CD14-positive monocyte (primary cell): ENCODE measurements at regions not wholly inside any gene's neighbourhood (a gene's known extent, or its start where the extent isn't known, plus 50 kb on each side); places are given as distances from the start of the nearest gene placed in this dataset.

Experiments
- DNase-seq, 3 donors: peaks; one replicate each; pipeline ENCODE4 v3.0.0-alpha.2; 2011 to 2022
- H2AFZ ChIP-seq: 2 replicates; pipeline ENCODE4 v1.6.0; 2012; ENCODE audit warnings: mild to moderate bottlenecking, low read depth, low read length, inconsistent platforms; ENCODE audit not compliant: insufficient read depth, poor library complexity, severe bottlenecking
- H3K27ac ChIP-seq, 2 donors: 1 replicate in 1 of 2; 2 replicates in 1 of 2; pipeline ENCODE4 v1.5.1; 2012 to 2013; ENCODE audit warnings: low read length in 2 of 2, control low read depth in 1 of 2, inconsistent platforms in 1 of 2, low read depth in 1 of 2, mild to moderate bottlenecking in 1 of 2
- H3K27me3 ChIP-seq, 2 donors: one replicate each; pipeline versions ENCODE4 v1.6.0 to v1.6.1; 2011 to 2013; ENCODE audit warnings: low read length in 2 of 2; ENCODE audit not compliant: control insufficient read depth in 2 of 2, insufficient read depth in 2 of 2
- H3K36me3 ChIP-seq, 2 donors: replicated peaks in 1 of 2; 1 replicate in 1 of 2; 2 replicates in 1 of 2; pipeline versions ENCODE4 v1.5.1 to v1.6.1; 2012 to 2013; ENCODE audit warnings: low read length in 2 of 2, control low read depth in 1 of 2, inconsistent platforms in 1 of 2, mild to moderate bottlenecking in 1 of 2; ENCODE audit not compliant: insufficient read depth in 2 of 2, control insufficient read depth in 1 of 2
- H3K4me1 ChIP-seq, 2 donors: 1 replicate in 1 of 2; 2 replicates in 1 of 2; pipeline versions ENCODE4 v1.5.1 to v1.6.1; 2012 to 2013; ENCODE audit warnings: low read length in 2 of 2, control low read depth in 1 of 2, inconsistent platforms in 1 of 2, mild to moderate bottlenecking in 1 of 2, moderate library complexity in 1 of 2; ENCODE audit not compliant: insufficient read depth in 2 of 2, control insufficient read depth in 1 of 2
- H3K4me2 ChIP-seq: replicated peaks from 2 replicates; pipeline ENCODE3; 2012; ENCODE audit warnings: low read length, moderate library complexity, mild to moderate bottlenecking; ENCODE audit not compliant: poor library complexity, severe bottlenecking; ENCODE audit errors: extremely low read depth
- H3K4me3 ChIP-seq, 3 experiments: fragments of 200-600 bp in 1 of 3; sonication (generic) in 1 of 3; replicated peaks in 1 of 3; 1 replicate in 2 of 3; 2 replicates in 1 of 3; pipeline ENCODE4 v1.5.1; 2011 to 2013; ENCODE audit warnings: low read length in 3 of 3, mild to moderate bottlenecking in 3 of 3, control low read depth in 2 of 3, low read depth in 2 of 3, inconsistent platforms in 1 of 3, moderate library complexity in 1 of 3
- H3K79me2 ChIP-seq: 2 replicates; pipeline ENCODE4 v1.6.0; 2012; ENCODE audit warnings: mild to moderate bottlenecking, control low read depth, inconsistent platforms, low read length, moderate library complexity; ENCODE audit not compliant: insufficient read depth
- H3K9ac ChIP-seq: 2 replicates; pipeline ENCODE4 v1.6.0; 2017; ENCODE audit warnings: low read length, mild to moderate bottlenecking; ENCODE audit not compliant: insufficient read depth, poor library complexity, severe bottlenecking
- H3K9me3 ChIP-seq, 2 donors: replicated peaks in 1 of 2; 1 replicate in 1 of 2; 2 replicates in 1 of 2; pipeline versions ENCODE4 v1.5.1 to v1.6.1; 2012 to 2013; ENCODE audit warnings: low read length in 2 of 2, control low read depth in 1 of 2; ENCODE audit not compliant: control insufficient read depth in 1 of 2, insufficient read depth in 1 of 2
- H4K20me1 ChIP-seq: 2 replicates; pipeline ENCODE4 v1.6.0; 2012; ENCODE audit warnings: mild to moderate bottlenecking, low read length, control low read depth, moderate library complexity; ENCODE audit not compliant: insufficient read depth
- H3K27ac Mint-ChIP-seq, 7 donors: one replicate each; pipeline ENCODE4 v1.8.0; 2020; ENCODE audit warnings: mild to moderate bottlenecking in 7 of 7, mixed read lengths in 7 of 7, moderate library complexity in 6 of 7, inconsistent platforms in 2 of 7
- H3K27me3 Mint-ChIP-seq, 3 donors: one replicate each; pipeline ENCODE4 v1.8.0; 2021 to 2022; ENCODE audit warnings: low read depth in 3 of 3, mild to moderate bottlenecking in 3 of 3, mixed read lengths in 3 of 3, moderate library complexity in 3 of 3, inconsistent platforms in 1 of 3
- H3K36me3 Mint-ChIP-seq, 2 donors: one replicate each; pipeline ENCODE4 v1.8.0; 2020; ENCODE audit warnings: mixed read lengths in 2 of 2, inconsistent platforms in 1 of 2, mild to moderate bottlenecking in 1 of 2
- H3K4me1 Mint-ChIP-seq: one replicate; pipeline ENCODE4 v1.8.0; 2020; ENCODE audit warnings: mild to moderate bottlenecking, mixed read lengths
- H3K4me3 Mint-ChIP-seq, 2 donors: one replicate each; pipeline ENCODE4 v1.8.0; 2020; ENCODE audit warnings: mild to moderate bottlenecking in 2 of 2, mixed read lengths in 2 of 2, moderate library complexity in 1 of 2
- H3K9me3 Mint-ChIP-seq, 7 donors: one replicate each; pipeline ENCODE4 v1.8.0; 2020 to 2022; ENCODE audit warnings: mixed read lengths in 7 of 7, mild to moderate bottlenecking in 6 of 7, moderate library complexity in 6 of 7, inconsistent platforms in 2 of 7
- WGBS: methylation state at CpG from one replicate; pipeline ENCODE4 v1.1.5; 2013; ENCODE audit warnings: missing lambda C conversion rate; ENCODE audit not compliant: insufficient coverage; 5-methylcytosine and 5-hydroxymethylcytosine counted together
- intact Hi-C, 2 donors: fragments of 100-400 bp; cut with micrococcal nuclease; formaldehyde crosslinking; loops; one replicate each; pipeline versions ENCODE4 v1.15.0 to v1.15.1; 2023
- TF ChIP-seq, protein P1 (sequence below): fragments of 200-600 bp; IDR thresholded peaks from one replicate; pipeline ENCODE4 v1.8.0; 2022; ENCODE audit warnings: antibody characterized with exemption, mild to moderate bottlenecking

DNA sequence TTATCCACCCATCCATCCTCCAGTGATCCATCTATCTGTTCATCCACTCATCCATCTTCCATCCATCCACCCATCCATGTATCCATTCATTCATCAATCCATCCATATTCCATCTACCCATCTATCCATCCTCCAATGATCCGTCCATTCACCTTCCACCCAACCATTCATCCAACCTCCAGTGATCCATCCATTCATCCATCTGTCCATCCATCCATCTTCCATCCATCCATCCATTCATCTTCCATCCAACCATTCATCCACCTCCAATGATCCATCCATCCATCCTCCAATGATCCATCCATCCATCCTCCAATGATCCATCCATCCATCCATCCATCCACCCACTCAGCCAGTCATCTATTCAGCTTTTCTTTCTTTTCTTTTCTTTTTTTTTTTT is 156.5 kb upstream of the WSCD1 start:
- Histone ChIP-seq H4K20me1 (no peaks in the 10 kb centered on the region), H3K9me3 (no peaks in the 10 kb centered on the region), H3K9ac (no peak overlapping the region), H3K27ac (no peak overlapping the region), H3K36me3 (no peaks in the 10 kb centered on the region), H3K4me2 (no peak overlapping the region), H2AFZ (no peak overlapping the region), H3K79me2 (no peaks in the 10 kb centered on the region), H3K4me3 (no peak overlapping the region), H3K4me1 (no peaks in the 10 kb centered on the region), H3K27me3 (no peaks in the 10 kb centered on the region)
- Mint-ChIP-seq H3K4me1 (no peaks in the 10 kb centered on the region), H3K36me3 (no peaks in the 10 kb centered on the region), H3K27ac (no peak overlapping the region), H3K9me3 (peaks cover 2 to 8% (median 6%) of the 10 kb centered on the region in 7 donors), H3K4me3 (no peak overlapping the region), H3K27me3 (peaks cover 0 to 3% (median 1%) of the 10 kb centered on the region in 3 donors)
- intact Hi-C loops = no loop called here
- DNase-seq = no peak
- TF ChIP-seq, protein P1, sequence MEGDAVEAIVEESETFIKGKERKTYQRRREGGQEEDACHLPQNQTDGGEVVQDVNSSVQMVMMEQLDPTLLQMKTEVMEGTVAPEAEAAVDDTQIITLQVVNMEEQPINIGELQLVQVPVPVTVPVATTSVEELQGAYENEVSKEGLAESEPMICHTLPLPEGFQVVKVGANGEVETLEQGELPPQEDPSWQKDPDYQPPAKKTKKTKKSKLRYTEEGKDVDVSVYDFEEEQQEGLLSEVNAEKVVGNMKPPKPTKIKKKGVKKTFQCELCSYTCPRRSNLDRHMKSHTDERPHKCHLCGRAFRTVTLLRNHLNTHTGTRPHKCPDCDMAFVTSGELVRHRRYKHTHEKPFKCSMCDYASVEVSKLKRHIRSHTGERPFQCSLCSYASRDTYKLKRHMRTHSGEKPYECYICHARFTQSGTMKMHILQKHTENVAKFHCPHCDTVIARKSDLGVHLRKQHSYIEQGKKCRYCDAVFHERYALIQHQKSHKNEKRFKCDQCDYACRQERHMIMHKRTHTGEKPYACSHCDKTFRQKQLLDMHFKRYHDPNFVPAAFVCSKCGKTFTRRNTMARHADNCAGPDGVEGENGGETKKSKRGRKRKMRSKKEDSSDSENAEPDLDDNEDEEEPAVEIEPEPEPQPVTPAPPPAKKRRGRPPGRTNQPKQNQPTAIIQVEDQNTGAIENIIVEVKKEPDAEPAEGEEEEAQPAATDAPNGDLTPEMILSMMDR = no peak
- WGBS = 92% methylated on average over 1 of the region's 1 CpG

DNA sequence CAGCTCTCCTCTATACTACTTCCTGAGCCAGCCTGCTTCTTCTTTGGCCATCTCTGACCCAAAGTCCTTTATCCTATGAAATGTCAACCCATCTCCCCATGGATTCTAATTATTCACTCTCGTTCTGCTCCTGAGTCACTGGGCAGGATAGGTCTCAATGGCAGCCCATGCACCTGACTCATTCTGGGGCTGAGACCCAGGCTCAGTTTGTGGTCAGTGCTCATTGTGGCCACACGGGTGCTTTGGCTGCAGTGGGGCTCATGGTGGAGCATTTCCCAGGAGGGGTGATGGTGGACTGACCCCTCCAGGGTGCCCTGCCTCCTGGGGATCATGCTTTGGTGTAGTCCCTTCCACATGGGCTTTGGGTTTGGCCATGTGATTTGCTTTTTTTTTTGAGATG is 154.8 kb upstream of the WSCD1 start:
- H3K4me3 ChIP-seq = no peak overlapping the region
- H2AFZ ChIP-seq = no peak overlapping the region
- Mint-ChIP-seq H3K4me1 (no peaks in the 10 kb centered on the region), H3K27ac (no peak overlapping the region), H3K4me3 (no peak overlapping the region), H3K27me3 (peaks cover 0 to 5% (median 5%) of the 10 kb centered on the region in 3 donors), H3K9me3 (peaks cover 0 to 7% (median 3%) of the 10 kb centered on the region in 7 donors), H3K36me3 (no peaks in the 10 kb centered on the region)
- TF ChIP-seq, protein P1 = no peak
- no peaks in the 10 kb centered on the region for H3K4me1 ChIP-seq
- DNase-seq = no peak
- no peaks in the 10 kb centered on the region for H3K9me3 ChIP-seq
- H3K4me2 ChIP-seq = no peak overlapping the region
- no peaks in the 10 kb centered on the region for H4K20me1 ChIP-seq
- no peaks in the 10 kb centered on the region for H3K27me3 ChIP-seq
- H3K9ac ChIP-seq = no peak overlapping the region
- WGBS = 83% methylated on average over 2 of the region's 2 CpGs
- intact Hi-C loops = no loop called here
- no peaks in the 10 kb centered on the region for H3K79me2 ChIP-seq
- H3K27ac ChIP-seq = no peak overlapping the region
- H3K36me3 ChIP-seq = no peaks in the 10 kb centered on the region
